CD4-positive, alpha-beta T cell treated with Interleukin-12 subunit alpha and Interleukin-12 subunit beta, for 1 hour (primary cell): ENCODE measurements at regions not wholly inside any gene's neighbourhood (a gene's known extent, or its start where the extent isn't known, plus 50 kb on each side); places are given as distances from the start of the nearest gene placed in this dataset.
"Not testable (repeated sequence)": the region's sequence is repeated elsewhere in the genome, so short reads cannot be mapped to it uniquely, and the experiment has no call there.

Experiments used
- DNase-seq: peaks from one replicate; pipeline ENCODE4 v3.0.0-alpha.2; 2020

GRCh38 chr16:61150351-61150750 is 885.9 kb downstream of the CDH8 start:
- no peak for DNase-seq

- DNase-seq: no peak
Observed at GRCh38 chr16:61149709-61150108, 886.5 kb downstream of the CDH8 start.

- no peak for DNase-seq
Observed at GRCh38 chr16:61148930-61149329, 887.3 kb downstream of the CDH8 start.

- no peak for DNase-seq
Observed at GRCh38 chr16:61146429-61146828, 889.8 kb downstream of the CDH8 start.

- no peak for DNase-seq
Observed at GRCh38 chr16:61131447-61131846, 904.8 kb downstream of the CDH8 start.

GRCh38 chr16:61128545-61129323 is 907.5 kb downstream of the CDH8 start:
- no peak for DNase-seq

GRCh38 chr16:61105544-61105943 is 930.7 kb downstream of the CDH8 start:
- no peak for DNase-seq

- DNase-seq: no peak
Observed at GRCh38 chr16:61098505-61098904, 937.7 kb downstream of the CDH8 start.

GRCh38 chr16:61091300-61091699 is 944.9 kb downstream of the CDH8 start:
- not testable (repeated sequence) for DNase-seq

GRCh38 chr16:61083711-61084110 is 952.5 kb downstream of the CDH8 start:
- no peak for DNase-seq

GRCh38 chr16:61074324-61074723 is 961.9 kb downstream of the CDH8 start:
- no peak for DNase-seq

GRCh38 chr16:61057635-61058034 is 978.6 kb downstream of the CDH8 start:
- DNase-seq: no peak

GRCh38 chr16:61050547-61050946 is 985.7 kb downstream of the CDH8 start:
- DNase-seq: no peak

- no peak for DNase-seq
Observed at GRCh38 chr16:61045931-61046330, 990.3 kb downstream of the CDH8 start.

GRCh38 chr16:61042737-61043136 is 993.5 kb downstream of the CDH8 start:
- no peak for DNase-seq

GRCh38 chr16:61030616-61031015 is 1005.6 kb downstream of the CDH8 start:
- DNase-seq: no peak

GRCh38 chr16:61024180-61024900 is 1011.9 kb downstream of the CDH8 start:
- no peak for DNase-seq

GRCh38 chr16:61014869-61015268 is 1021.4 kb downstream of the CDH8 start:
- no peak for DNase-seq

GRCh38 chr16:61007694-61008093 is 1028.5 kb downstream of the CDH8 start:
- no peak for DNase-seq

GRCh38 chr16:61005952-61006351 is 1030.3 kb downstream of the CDH8 start:
- no peak for DNase-seq

- DNase-seq: no peak
Observed at GRCh38 chr16:61002479-61003204, 1033.6 kb downstream of the CDH8 start.

GRCh38 chr16:60991886-60992285 is 1044.4 kb downstream of the CDH8 start:
- no peak for DNase-seq

- no peak for DNase-seq
Observed at GRCh38 chr16:60989592-60989991, 1046.6 kb downstream of the CDH8 start.

GRCh38 chr16:60979119-60979518 is 1057.1 kb downstream of the CDH8 start:
- DNase-seq: no peak
